Upper lobe of right lung (tissue), 1 donor: ENCODE measurements at regions not wholly inside any gene's neighbourhood (a gene's known extent, or its start where the extent isn't known, plus 50 kb on each side); places are given as distances from the start of the nearest gene placed in this dataset.
A peak's percentile ranks its signal among the peaks of the same experiment; 100 is the strongest.

Experiments used
- ATAC-seq: fragments of 200-7000 bp; cut with Tn5 transposase; one replicate; pipeline ENCODE4 v1.9.1; 2020; ENCODE audit warnings: mild to moderate bottlenecking, moderate library complexity
- DNase-seq: peaks from one replicate; pipeline ENCODE4 v3.0.0-alpha.2; 2020
- H3K27ac ChIP-seq: fragments of 200-600 bp; one replicate; pipeline ENCODE4 v1.8.0; 2022
- H3K27me3 ChIP-seq: fragments of 200-600 bp; one replicate; pipeline ENCODE4 v1.8.0; 2022; ENCODE audit warnings: mild to moderate bottlenecking
- H3K36me3 ChIP-seq: fragments of 200-600 bp; one replicate; pipeline ENCODE4 v1.8.0; 2022
- H3K4me1 ChIP-seq: fragments of 200-600 bp; one replicate; pipeline ENCODE4 v1.8.0; 2022
- H3K4me3 ChIP-seq: fragments of 200-600 bp; one replicate; pipeline ENCODE4 v1.8.0; 2022; ENCODE audit warnings: mild to moderate bottlenecking
- H3K9me3 ChIP-seq: fragments of 200-600 bp; one replicate; pipeline ENCODE4 v1.8.0; 2022
- CTCF ChIP-seq: fragments of 200-600 bp; IDR thresholded peaks from one replicate; pipeline ENCODE4 v1.8.0; 2022; ENCODE audit warnings: antibody characterized with exemption
- intact Hi-C: fragments of 100-400 bp; cut with DNase I; formaldehyde crosslinking; loops from one replicate; pipeline ENCODE4 v1.11.0; 2022
- donor health status: DM: no; HTN: yes; CAD: no; lungs with severe emphysema.

- no peak overlapping the region for H3K4me3 ChIP-seq
- H3K9me3 ChIP-seq, result no peaks in the 10 kb centered on the region
- no peak overlapping the region for H3K27ac ChIP-seq
- no peaks in the 10 kb centered on the region for H3K4me1 ChIP-seq
- ATAC-seq, result no peak
- H3K27me3 ChIP-seq, result no peaks in the 10 kb centered on the region
- no peak for TF ChIP-seq CTCF
- intact Hi-C loops, result no loop called here
- no peaks in the 10 kb centered on the region for H3K36me3 ChIP-seq
- DNase-seq, result no peak
Observed at GRCh38 chr2:236367506-236368289, 103.5 kb upstream of the ASB18 start.

GRCh38 chr2:236369661-236370062, 105.5 kb upstream of the ASB18 start:
- peak; percentile 79 for ATAC-seq

GRCh38 chr2:236370847-236371409, 106.7 kb upstream of the ASB18 start:
- Histone ChIP-seq H3K4me3 (no peak overlapping the region), H3K9me3 (no peaks in the 10 kb centered on the region), H3K27ac (no peak overlapping the region), H3K27me3 (no peaks in the 10 kb centered on the region), H3K36me3 (no peaks in the 10 kb centered on the region), H3K4me1 (no peaks in the 10 kb centered on the region)
- ATAC-seq (no peak), DNase-seq (no peak)
- no peak for TF ChIP-seq CTCF
- intact Hi-C loops, result no loop called here

More at GRCh38 chr2:236369661-236370062, 105.5 kb upstream of the ASB18 start:
- Histone ChIP-seq H3K4me1 (no peaks in the 10 kb centered on the region), H3K27me3 (no peaks in the 10 kb centered on the region), H3K36me3 (no peaks in the 10 kb centered on the region), H3K27ac (no peak overlapping the region), H3K4me3 (no peak overlapping the region), H3K9me3 (no peaks in the 10 kb centered on the region)
- intact Hi-C loops, result no loop called here
- no peak for TF ChIP-seq CTCF
- DNase-seq, result peak; percentile 86

- H3K9me3 ChIP-seq, result no peaks in the 10 kb centered on the region
- no peaks in the 10 kb centered on the region for H3K36me3 ChIP-seq
- ATAC-seq (no peak), DNase-seq (no peak)
- H3K27ac ChIP-seq, result no peak overlapping the region
- no peaks in the 10 kb centered on the region for H3K4me1 ChIP-seq
- H3K4me3 ChIP-seq, result no peak overlapping the region
- intact Hi-C loops, result no loop called here
- peaks cover 7% of the 10 kb centered on the region for H3K27me3 ChIP-seq
- TF ChIP-seq CTCF, result no peak
Observed at GRCh38 chr2:236375973-236376476, 111.8 kb upstream of the ASB18 start.

GRCh38 chr2:236376566-236377244, 112.5 kb upstream of the ASB18 start:
- peaks cover 7% of the 10 kb centered on the region for H3K27me3 ChIP-seq
- intact Hi-C loops, result no loop called here
- DNase-seq (no peak), ATAC-seq (no peak)
- H3K9me3 ChIP-seq, result no peaks in the 10 kb centered on the region
- TF ChIP-seq CTCF, result no peak
- no peak overlapping the region for H3K4me3 ChIP-seq
- no peaks in the 10 kb centered on the region for H3K4me1 ChIP-seq
- no peaks in the 10 kb centered on the region for H3K36me3 ChIP-seq
- no peak overlapping the region for H3K27ac ChIP-seq
